ENCODE measurements at regions not wholly inside any gene's neighbourhood (a gene's known extent, or its start where the extent isn't known, plus 50 kb on each side); places are given as distances from the start of the nearest gene placed in this dataset.

DNA sequence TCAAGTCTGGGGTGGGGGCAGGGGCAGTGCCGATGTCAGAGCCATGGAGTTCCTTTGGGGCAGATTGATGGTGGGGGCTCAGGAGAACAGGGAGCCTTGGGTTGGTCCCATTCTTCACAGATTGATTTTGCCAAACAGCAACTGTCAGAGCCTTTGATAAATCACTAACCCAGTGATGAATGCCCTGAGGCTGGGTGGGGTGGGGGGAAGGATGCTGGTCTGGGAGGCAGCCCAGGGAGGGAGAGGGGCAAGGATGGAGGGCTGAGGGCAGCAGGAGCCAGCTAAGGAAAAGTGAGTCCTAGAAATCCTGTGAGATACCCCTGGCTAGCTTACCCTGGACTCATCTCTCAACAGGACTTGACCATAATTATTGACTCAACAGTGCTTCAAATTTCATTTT is 60.1 kb upstream of the ARAP3 start:
- POLR2A ChIA-PET: no interaction called here
- CTCF ChIA-PET: interaction anchor here (2.0 kb wide), 1 partner anchor 72 kb away, joined by 4 read pairs; no protein-coding TSS in a partner anchor

More for the DNA sequence above, 60.1 kb upstream of the ARAP3 start:
- Histone ChIP-seq H3K36me3 (ENCODE audit: control insufficient read depth in 2 of 2, insufficient read depth in 1 of 2, low read length in 2 of 2) (no peaks in the 10 kb centered on the region), H3K27ac (ENCODE audit: extremely low read depth, low read depth, low read length) (no peak overlapping the region), H3K9me3 (ENCODE audit: control insufficient read depth, insufficient read depth, low read depth, low read length) (no peaks in the 10 kb centered on the region), H3K4me3 (ENCODE audit: low read depth, low read length) (no peak overlapping the region), H3K4me1 (ENCODE audit: control insufficient read depth, insufficient read depth, low read length) (0 out of 2 replicates have a peak, but pooled peaks cover 5% of the 10 kb centered on the region)
- TF ChIP-seq ZBTB17 (tag by site-specific recombination; IDR thresholded peaks at IDR 0.05): no peak
- TF ChIP-seq ZNF658 (tag by site-specific recombination; IDR thresholded peaks at IDR 0.05): no peak
- TF ChIP-seq ZNF214 (tag by site-specific recombination; IDR thresholded peaks at IDR 0.05; ENCODE audit: borderline replicate concordance): no peak
- TF ChIP-seq ZNF701 (tag by site-specific recombination; IDR thresholded peaks at IDR 0.05): no peak
- TF ChIP-seq, protein P1, sequence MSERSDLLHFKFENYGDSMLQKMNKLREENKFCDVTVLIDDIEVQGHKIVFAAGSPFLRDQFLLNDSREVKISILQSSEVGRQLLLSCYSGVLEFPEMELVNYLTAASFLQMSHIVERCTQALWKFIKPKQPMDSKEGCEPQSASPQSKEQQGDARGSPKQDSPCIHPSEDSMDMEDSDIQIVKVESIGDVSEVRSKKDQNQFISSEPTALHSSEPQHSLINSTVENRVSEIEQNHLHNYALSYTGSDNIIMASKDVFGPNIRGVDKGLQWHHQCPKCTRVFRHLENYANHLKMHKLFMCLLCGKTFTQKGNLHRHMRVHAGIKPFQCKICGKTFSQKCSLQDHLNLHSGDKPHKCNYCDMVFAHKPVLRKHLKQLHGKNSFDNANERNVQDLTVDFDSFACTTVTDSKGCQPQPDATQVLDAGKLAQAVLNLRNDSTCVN (tag by site-specific recombination; optimal IDR thresholded peaks at IDR 0.05): no peak
- TF ChIP-seq, protein P2, sequence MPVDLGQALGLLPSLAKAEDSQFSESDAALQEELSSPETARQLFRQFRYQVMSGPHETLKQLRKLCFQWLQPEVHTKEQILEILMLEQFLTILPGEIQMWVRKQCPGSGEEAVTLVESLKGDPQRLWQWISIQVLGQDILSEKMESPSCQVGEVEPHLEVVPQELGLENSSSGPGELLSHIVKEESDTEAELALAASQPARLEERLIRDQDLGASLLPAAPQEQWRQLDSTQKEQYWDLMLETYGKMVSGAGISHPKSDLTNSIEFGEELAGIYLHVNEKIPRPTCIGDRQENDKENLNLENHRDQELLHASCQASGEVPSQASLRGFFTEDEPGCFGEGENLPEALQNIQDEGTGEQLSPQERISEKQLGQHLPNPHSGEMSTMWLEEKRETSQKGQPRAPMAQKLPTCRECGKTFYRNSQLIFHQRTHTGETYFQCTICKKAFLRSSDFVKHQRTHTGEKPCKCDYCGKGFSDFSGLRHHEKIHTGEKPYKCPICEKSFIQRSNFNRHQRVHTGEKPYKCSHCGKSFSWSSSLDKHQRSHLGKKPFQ (tag by site-specific recombination; IDR thresholded peaks at IDR 0.05): no peak
- no peak for TF ChIP-seq ZNF830 (tag by site-specific recombination; IDR thresholded peaks at IDR 0.05; ENCODE audit: low read depth)
- no peak for TF ChIP-seq ZNF416 (tag by site-specific recombination; IDR thresholded peaks at IDR 0.05)
- TF ChIP-seq, protein P3, sequence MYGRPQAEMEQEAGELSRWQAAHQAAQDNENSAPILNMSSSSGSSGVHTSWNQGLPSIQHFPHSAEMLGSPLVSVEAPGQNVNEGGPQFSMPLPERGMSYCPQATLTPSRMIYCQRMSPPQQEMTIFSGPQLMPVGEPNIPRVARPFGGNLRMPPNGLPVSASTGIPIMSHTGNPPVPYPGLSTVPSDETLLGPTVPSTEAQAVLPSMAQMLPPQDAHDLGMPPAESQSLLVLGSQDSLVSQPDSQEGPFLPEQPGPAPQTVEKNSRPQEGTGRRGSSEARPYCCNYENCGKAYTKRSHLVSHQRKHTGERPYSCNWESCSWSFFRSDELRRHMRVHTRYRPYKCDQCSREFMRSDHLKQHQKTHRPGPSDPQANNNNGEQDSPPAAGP (tag by site-specific recombination; IDR thresholded peaks at IDR 0.05): no peak
- TF ChIP-seq ZNF184 (tag by site-specific recombination; IDR thresholded peaks at IDR 0.05): no peak
- no peak for TF ChIP-seq ZNF544 (tag by site-specific recombination; IDR thresholded peaks at IDR 0.05)
- no peak for TF ChIP-seq ZNF585B (tag by site-specific recombination; IDR thresholded peaks at IDR 0.05)
- no peak for TF ChIP-seq KLF9 (tag by site-specific recombination; IDR thresholded peaks at IDR 0.05; ENCODE audit: low read depth)
- no peak for TF ChIP-seq ZSCAN16 (tag by site-specific recombination; IDR thresholded peaks at IDR 0.05)
- TF ChIP-seq, protein P4, sequence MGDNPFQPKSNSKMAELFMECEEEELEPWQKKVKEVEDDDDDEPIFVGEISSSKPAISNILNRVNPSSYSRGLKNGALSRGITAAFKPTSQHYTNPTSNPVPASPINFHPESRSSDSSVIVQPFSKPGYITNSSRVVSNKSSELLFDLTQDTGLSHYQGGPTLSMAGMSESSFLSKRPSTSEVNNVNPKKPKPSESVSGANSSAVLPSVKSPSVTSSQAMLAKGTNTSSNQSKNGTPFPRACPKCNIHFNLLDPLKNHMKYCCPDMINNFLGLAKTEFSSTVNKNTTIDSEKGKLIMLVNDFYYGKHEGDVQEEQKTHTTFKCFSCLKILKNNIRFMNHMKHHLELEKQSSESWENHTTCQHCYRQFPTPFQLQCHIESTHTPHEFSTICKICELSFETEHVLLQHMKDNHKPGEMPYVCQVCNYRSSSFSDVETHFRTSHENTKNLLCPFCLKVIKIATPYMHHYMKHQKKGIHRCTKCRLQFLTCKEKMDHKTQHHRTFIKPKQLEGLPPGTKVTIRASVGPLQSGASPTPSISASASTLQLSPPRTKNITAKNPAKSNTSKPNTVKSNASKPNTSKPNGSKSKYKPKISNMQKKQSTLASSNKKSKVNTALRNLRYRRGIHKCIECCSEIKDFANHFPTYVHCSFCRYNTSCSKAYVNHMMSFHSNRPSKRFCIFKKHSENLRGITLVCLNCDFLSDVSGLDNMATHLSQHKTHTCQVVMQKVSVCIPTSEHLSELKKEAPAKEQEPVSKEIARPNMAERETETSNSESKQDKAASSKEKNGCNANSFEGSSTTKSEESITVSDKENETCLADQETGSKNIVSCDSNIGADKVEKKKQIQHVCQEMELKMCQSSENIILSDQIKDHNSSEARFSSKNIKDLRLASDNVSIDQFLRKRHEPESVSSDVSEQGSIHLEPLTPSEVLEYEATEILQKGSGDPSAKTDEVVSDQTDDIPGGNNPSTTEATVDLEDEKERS (tag by site-specific recombination; IDR thresholded peaks at IDR 0.05): no peak
- no peak for TF ChIP-seq ZNF221 (tag by site-specific recombination; IDR thresholded peaks at IDR 0.05; ENCODE audit: borderline replicate concordance)
- TF ChIP-seq, protein P5, sequence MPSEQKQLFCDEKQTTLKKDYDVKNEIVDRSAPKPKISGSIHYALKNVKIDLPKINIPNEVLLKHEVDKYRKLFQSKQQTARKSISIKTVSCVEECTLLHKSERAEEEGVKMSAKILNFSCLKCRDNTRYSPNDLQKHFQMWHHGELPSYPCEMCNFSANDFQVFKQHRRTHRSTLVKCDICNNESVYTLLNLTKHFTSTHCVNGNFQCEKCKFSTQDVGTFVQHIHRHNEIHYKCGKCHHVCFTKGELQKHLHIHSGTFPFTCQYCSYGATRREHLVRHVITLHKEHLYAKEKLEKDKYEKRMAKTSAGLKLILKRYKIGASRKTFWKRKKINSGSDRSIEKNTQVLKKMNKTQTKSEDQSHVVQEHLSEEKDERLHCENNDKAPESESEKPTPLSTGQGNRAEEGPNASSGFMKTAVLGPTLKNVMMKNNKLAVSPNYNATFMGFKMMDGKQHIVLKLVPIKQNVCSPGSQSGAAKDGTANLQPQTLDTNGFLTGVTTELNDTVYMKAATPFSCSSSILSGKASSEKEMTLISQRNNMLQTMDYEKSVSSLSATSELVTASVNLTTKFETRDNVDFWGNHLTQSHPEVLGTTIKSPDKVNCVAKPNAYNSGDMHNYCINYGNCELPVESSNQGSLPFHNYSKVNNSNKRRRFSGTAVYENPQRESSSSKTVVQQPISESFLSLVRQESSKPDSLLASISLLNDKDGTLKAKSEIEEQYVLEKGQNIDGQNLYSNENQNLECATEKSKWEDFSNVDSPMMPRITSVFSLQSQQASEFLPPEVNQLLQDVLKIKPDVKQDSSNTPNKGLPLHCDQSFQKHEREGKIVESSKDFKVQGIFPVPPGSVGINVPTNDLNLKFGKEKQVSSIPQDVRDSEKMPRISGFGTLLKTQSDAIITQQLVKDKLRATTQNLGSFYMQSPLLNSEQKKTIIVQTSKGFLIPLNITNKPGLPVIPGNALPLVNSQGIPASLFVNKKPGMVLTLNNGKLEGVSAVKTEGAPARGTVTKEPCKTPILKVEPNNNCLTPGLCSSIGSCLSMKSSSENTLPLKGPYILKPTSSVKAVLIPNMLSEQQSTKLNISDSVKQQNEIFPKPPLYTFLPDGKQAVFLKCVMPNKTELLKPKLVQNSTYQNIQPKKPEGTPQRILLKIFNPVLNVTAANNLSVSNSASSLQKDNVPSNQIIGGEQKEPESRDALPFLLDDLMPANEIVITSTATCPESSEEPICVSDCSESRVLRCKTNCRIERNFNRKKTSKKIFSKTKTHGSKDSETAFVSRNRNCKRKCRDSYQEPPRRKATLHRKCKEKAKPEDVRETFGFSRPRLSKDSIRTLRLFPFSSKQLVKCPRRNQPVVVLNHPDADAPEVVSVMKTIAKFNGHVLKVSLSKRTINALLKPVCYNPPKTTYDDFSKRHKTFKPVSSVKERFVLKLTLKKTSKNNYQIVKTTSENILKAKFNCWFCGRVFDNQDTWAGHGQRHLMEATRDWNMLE (tag by site-specific recombination; conservative IDR thresholded peaks at IDR 0.05; ENCODE audit: low read depth): no peak
- no peak for TF ChIP-seq ZNF626 (tag by site-specific recombination; IDR thresholded peaks at IDR 0.05)
- TF ChIP-seq ZNF274 (IDR thresholded peaks at IDR 0.05; ENCODE audit: low read length): no peak
- no peak for TF ChIP-seq ZNF274 (tag by site-specific recombination; IDR thresholded peaks at IDR 0.05; ENCODE audit: borderline replicate concordance)
